ENCODE measurements at regions not wholly inside any gene's neighbourhood (a gene's known extent, or its start where the extent isn't known, plus 50 kb on each side); places are given as distances from the start of the nearest gene placed in this dataset.

DNA sequence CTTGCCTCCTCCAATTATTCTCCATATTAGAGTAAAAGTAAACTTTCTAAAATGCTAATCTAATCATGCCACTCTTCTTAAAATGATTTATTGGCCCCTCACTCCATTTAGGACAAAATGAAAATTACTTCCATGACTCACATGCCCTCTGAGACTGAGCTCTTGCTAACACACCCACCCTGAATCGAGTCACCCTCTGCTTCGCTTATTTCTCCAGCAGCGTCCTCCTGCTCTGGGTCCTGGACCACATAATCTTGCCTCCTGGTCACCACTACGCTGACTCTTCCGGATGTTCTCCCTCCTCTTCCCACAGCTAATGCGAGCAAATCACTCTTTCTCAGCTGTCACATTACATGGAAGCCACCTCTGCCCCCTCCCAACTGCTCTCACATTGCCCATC, 384.0 kb upstream of the FZD8 start:
- no peak overlapping the region for H2BK120ac ChIP-seq (replicated peaks; ENCODE audit: low read depth, low read length)
- H2BK20ac ChIP-seq (ENCODE audit: low read length), result no peak overlapping the region
- no peak overlapping the region for H4K91ac ChIP-seq (replicated peaks; ENCODE audit: insufficient read length, low read length)
- H3K4me2 ChIP-seq (ENCODE audit: insufficient read depth in 1 of 2, low read depth in 2 of 2, low read length in 2 of 2), result no peak overlapping the region
- H2BK15ac ChIP-seq (ENCODE audit: low read length), result 0 out of 2 replicates have a peak overlapping the region, but pooled peaks have one; percentile 33
- H3K14ac ChIP-seq (ENCODE audit: insufficient read length), result no peak overlapping the region
- DNase-seq (ENCODE audit: low read depth in 1 of 2, low spot score in 2 of 2) (no peak), FAIRE-seq (no peak)
- H3K79me2 ChIP-seq (ENCODE audit: control insufficient read depth in 1 of 2, insufficient read depth in 2 of 2, low read length in 2 of 2), result no peaks in the 10 kb centered on the region
- no peak overlapping the region for H3K56ac ChIP-seq (replicated peaks; ENCODE audit: insufficient read length, low read depth, low read length)
- no peak overlapping the region for H3K9ac ChIP-seq (replicated peaks in 1 of 4; ENCODE audit: extremely low read depth in 1 of 4, low read depth in 3 of 4, low read length in 3 of 4)
- no peak overlapping the region for H3K27ac ChIP-seq (ENCODE audit: low read depth, low read length)
- H3K36me3 ChIP-seq (ENCODE audit: control insufficient read depth in 2 of 4, insufficient read depth in 4 of 4, low read length in 3 of 4), result no peaks in the 10 kb centered on the region
- H2AFZ ChIP-seq (ENCODE audit: low read length), result no peak overlapping the region
- H4K8ac ChIP-seq (ENCODE audit: extremely low read depth, insufficient read depth, low read length), result no peak overlapping the region
- POLR2A ChIA-PET (ENCODE audit: partially characterized antibody), result no interaction called here
- no peaks in the 10 kb centered on the region for H3K23me2 ChIP-seq (ENCODE audit: low read depth, low read length)
- no peak overlapping the region for H2BK12ac ChIP-seq (ENCODE audit: low read depth, low read length)
- no peaks in the 10 kb centered on the region for H3K79me1 ChIP-seq (ENCODE audit: low read depth, low read length)
- H2BK5ac ChIP-seq (ENCODE audit: low read depth, low read length), result no peak overlapping the region
- H3K27me3 ChIP-seq (replicated peaks in 1 of 4; ENCODE audit: control insufficient read depth in 3 of 4, extremely low read depth in 1 of 4, insufficient read depth in 3 of 4, low read length in 3 of 4), result no peaks in the 10 kb centered on the region
- no peak overlapping the region for H4K5ac ChIP-seq (ENCODE audit: insufficient read length, low read depth, low read length)
- no peaks in the 10 kb centered on the region for H4K20me1 ChIP-seq (replicated peaks in 1 of 2; ENCODE audit: control insufficient read depth in 1 of 2, insufficient read depth in 2 of 2, low read length in 2 of 2)
- H3K18ac ChIP-seq (ENCODE audit: extremely low read depth, low read length), result no peak overlapping the region
- CTCF ChIA-PET (ENCODE audit: partially characterized antibody), result no interaction called here
- no peak overlapping the region for H2AK5ac ChIP-seq (ENCODE audit: low read depth, low read length)
- H3K23ac ChIP-seq (ENCODE audit: insufficient read length), result no peak overlapping the region
- no peaks in the 10 kb centered on the region for H3K9me3 ChIP-seq (ENCODE audit: insufficient read depth in 2 of 2, low read depth in 1 of 2, low read length in 1 of 2)
- 91% methylated on average over 6 of the region's 6 CpGs; no CpG with 5 or more reads in 1 of the 2 experiments for WGBS, 2 experiments (ENCODE audit: extremely low coverage in 1 of 2, insufficient coverage in 1 of 2, insufficient read length in 1 of 2, insufficient replicate concordance in 2 of 2, low coverage in 1 of 2, low lambda C conversion rate in 2 of 2, missing lambda C conversion rate in 1 of 2)
- peaks cover 0 to 2% (median under 1%) of the 10 kb centered on the region in 4 experiments; a peak in 2 of 7 replicates for H3K4me1 ChIP-seq (replicated peaks in 1 of 4; ENCODE audit: control insufficient read depth in 3 of 4, insufficient read depth in 4 of 4, low read length in 3 of 4)
- H3K4ac ChIP-seq (replicated peaks; ENCODE audit: insufficient read length, low read depth, low read length), result no peak overlapping the region
- no peak overlapping the region for H3K4me3 ChIP-seq (ENCODE audit: extremely low read depth in 1 of 4, insufficient read depth in 2 of 4, low read depth in 3 of 4, low read length in 4 of 4)
- TF ChIP-seq ASH2L (IDR thresholded peaks at IDR 0.05; ENCODE audit: low read length) (no peak), CBX8 (IDR thresholded peaks at IDR 0.05; ENCODE audit: borderline replicate concordance, low read depth, low read length) (no peak)
